ENCODE measurements at regions not wholly inside any gene's neighbourhood (a gene's known extent, or its start where the extent isn't known, plus 50 kb on each side); places are given as distances from the start of the nearest gene placed in this dataset.
"Not testable (repeated sequence)": the region's sequence is repeated elsewhere in the genome, so short reads cannot be mapped to it uniquely, and the experiment has no call there.

DNA sequence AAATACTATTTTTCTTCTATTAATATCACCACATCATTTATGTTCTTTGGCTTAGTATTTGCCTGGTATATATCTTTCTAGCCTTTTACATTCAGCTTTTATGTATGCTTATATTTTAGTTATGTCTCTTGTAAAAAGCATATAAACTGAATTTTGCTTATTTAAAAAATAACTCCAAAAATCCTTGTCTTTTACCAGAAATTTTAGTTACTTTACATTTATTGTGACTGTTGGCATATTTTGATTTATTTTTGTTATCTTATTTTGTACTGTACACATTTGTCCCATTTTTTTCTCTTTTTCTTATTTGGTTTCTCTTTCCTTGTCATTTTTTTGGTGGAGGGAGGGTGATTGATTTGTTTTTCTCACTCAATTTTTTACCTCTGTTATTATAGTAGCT lies 169.6 kb downstream of the UACA start:
- no peak overlapping the region for H3K27ac ChIP-seq
- intact Hi-C loops (cut with DNase I; ENCODE audit: low total_unique reads): no loop called here
- H3K9me3 ChIP-seq: no peaks in the 10 kb centered on the region
- TF ChIP-seq POLR2A (IDR thresholded peaks at IDR 0.05) (no peak), CTCF (IDR thresholded peaks at IDR 0.05) (no peak), POLR2AphosphoS5 (IDR thresholded peaks at IDR 0.05) (no peak)
- no peaks in the 10 kb centered on the region for H3K36me3 ChIP-seq
- no peak overlapping the region for H3K4me3 ChIP-seq
- no peaks in the 10 kb centered on the region for H3K27me3 ChIP-seq
- H3K4me1 ChIP-seq: no peaks in the 10 kb centered on the region
- DNase-seq (ENCODE audit: low spot score in 2 of 2): no peak

GRCh38 chr15:70589728-70590127 lies 173.6 kb downstream of the UACA start:
- H3K4me3 ChIP-seq: no peak overlapping the region
- intact Hi-C loops (cut with DNase I; ENCODE audit: low total_unique reads): no loop called here
- H3K9me3 ChIP-seq: no peaks in the 10 kb centered on the region
- peaks cover 0 to 2% of the 10 kb centered on the region in 2 donors for H3K27me3 ChIP-seq
- no peak for TF ChIP-seq POLR2AphosphoS5 (IDR thresholded peaks at IDR 0.05)
- no peak for TF ChIP-seq POLR2A (IDR thresholded peaks at IDR 0.05)
- no peak for TF ChIP-seq CTCF (IDR thresholded peaks at IDR 0.05)
- H3K36me3 ChIP-seq: no peaks in the 10 kb centered on the region
- H3K27ac ChIP-seq: no peak overlapping the region
- no peaks in the 10 kb centered on the region for H3K4me1 ChIP-seq
- peak in 1 of 2 donors; percentile 12 for DNase-seq (ENCODE audit: low spot score in 2 of 2)

DNA sequence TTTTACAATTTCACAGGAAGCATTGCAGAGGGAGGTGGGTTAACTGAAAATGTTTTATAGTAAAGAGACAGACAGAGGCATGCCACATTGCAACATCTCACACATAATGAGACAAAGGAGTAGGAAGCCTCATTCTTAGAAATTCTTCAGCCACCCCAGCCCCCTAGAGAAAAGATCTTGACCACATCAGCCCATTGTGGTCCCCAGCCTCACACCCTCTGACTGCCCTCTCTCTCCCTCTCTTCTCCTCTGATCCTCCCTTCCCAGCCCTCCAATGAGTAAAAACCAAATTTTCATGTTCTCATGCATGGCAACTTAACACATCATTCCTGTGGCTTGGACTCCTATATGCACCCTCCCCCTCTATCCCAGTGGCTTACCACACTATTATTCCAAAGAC lies 174.1 kb downstream of the UACA start:
- Histone ChIP-seq H3K4me1 (no peaks in the 10 kb centered on the region), H3K9me3 (no peaks in the 10 kb centered on the region), H3K27me3 (peaks cover 0 to 2% of the 10 kb centered on the region in 2 donors), H3K36me3 (no peaks in the 10 kb centered on the region), H3K4me3 (no peak overlapping the region), H3K27ac (no peak overlapping the region)
- TF ChIP-seq POLR2AphosphoS5 (IDR thresholded peaks at IDR 0.05) (no peak), CTCF (IDR thresholded peaks at IDR 0.05) (no peak), POLR2A (IDR thresholded peaks at IDR 0.05) (no peak)
- intact Hi-C loops (cut with DNase I; ENCODE audit: low total_unique reads): no loop called here
- DNase-seq (ENCODE audit: low spot score in 2 of 2): no peak

- peak in 1 of 2 donors; percentile 2 for DNase-seq (ENCODE audit: low spot score in 2 of 2)
- Histone ChIP-seq H3K4me1 (no peaks in the 10 kb centered on the region), H3K27ac (no peak overlapping the region), H3K9me3 (no peaks in the 10 kb centered on the region), H3K27me3 (peaks cover 0 to 2% of the 10 kb centered on the region in 2 donors), H3K4me3 (no peak overlapping the region), H3K36me3 (no peaks in the 10 kb centered on the region)
- TF ChIP-seq CTCF (IDR thresholded peaks at IDR 0.05) (no peak), POLR2AphosphoS5 (IDR thresholded peaks at IDR 0.05) (no peak), POLR2A (IDR thresholded peaks at IDR 0.05) (no peak)
- intact Hi-C loops (cut with DNase I; ENCODE audit: low total_unique reads): no loop called here
Observed at GRCh38 chr15:70588613-70589012, 174.7 kb downstream of the UACA start.

DNA sequence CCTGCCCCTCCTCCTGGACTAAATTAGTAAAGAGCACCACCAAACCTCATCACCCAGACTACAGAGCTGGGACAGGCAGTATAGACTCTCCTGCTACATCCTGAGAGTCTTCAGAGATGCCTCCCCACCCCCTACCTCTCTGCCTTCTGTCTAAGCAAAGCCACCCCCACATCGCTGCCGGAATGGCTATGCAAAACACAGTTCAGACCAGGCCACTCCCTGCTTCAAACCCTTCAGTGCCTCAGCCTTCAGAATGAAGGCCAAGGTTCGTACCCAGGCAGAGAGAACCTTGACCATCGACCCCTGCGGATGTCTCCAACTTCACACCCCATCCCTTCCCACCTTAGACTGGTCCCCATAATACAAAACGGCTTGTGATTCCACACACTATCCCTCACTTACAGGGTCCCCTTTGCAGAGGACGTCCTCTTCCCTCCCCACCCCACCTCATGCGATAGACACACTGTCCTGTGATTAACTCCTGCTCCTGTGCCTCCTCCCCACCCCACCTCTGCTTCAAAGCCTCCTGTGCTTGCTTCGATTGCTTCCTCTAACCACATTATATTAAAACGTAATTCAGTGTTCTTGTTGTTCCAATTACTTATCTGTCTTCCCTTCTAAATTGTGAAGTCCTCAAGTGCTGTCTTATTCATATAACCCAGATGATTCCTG lies 175.3 kb downstream of the UACA start:
- peak in 1 of 2 donors; percentile 6 for DNase-seq (ENCODE audit: low spot score in 2 of 2)
- no peaks in the 10 kb centered on the region for H3K4me1 ChIP-seq
- no peak overlapping the region for H3K4me3 ChIP-seq
- no peaks in the 10 kb centered on the region for H3K36me3 ChIP-seq
- H3K27ac ChIP-seq: no peak overlapping the region
- TF ChIP-seq CTCF (IDR thresholded peaks at IDR 0.05) (no peak), POLR2AphosphoS5 (IDR thresholded peaks at IDR 0.05) (no peak)
- H3K9me3 ChIP-seq: no peaks in the 10 kb centered on the region
- H3K27me3 ChIP-seq: peaks cover 0 to 2% of the 10 kb centered on the region in 2 donors
- intact Hi-C loops (cut with DNase I; ENCODE audit: low total_unique reads): no loop called here

- H3K4me1 ChIP-seq; H3K27me3 ChIP-seq; H3K36me3 ChIP-seq; DNase-seq (ENCODE audit: low spot score in 2 of 2); H3K9me3 ChIP-seq; intact Hi-C loops (cut with DNase I; ENCODE audit: low total_unique reads); H3K4me3 ChIP-seq; H3K27ac ChIP-seq: not testable (repeated sequence)
Observed at GRCh38 chr15:70587012-70587634, 176.2 kb downstream of the UACA start.
